ENCODE measurements at regions not wholly inside any gene's neighbourhood (a gene's known extent, or its start where the extent isn't known, plus 50 kb on each side); places are given as distances from the start of the nearest gene placed in this dataset.

GRCh38 chr13:77480066-77480465, 55.4 kb upstream of the SCEL start:
- no peak overlapping the region for H3K27ac Mint-ChIP-seq
- no peak for ATAC-seq (ENCODE audit: low read depth)
- no peak overlapping the region for H3K4me3 Mint-ChIP-seq
- H3K4me1 Mint-ChIP-seq = no peaks in the 10 kb centered on the region
- no peaks in the 10 kb centered on the region for H3K9me3 Mint-ChIP-seq
- no peaks in the 10 kb centered on the region for H3K36me3 Mint-ChIP-seq
- DNase-seq (ENCODE audit: low spot score in 2 of 2) = no peak
- no peaks in the 10 kb centered on the region for H3K27me3 Mint-ChIP-seq

- Mint-ChIP-seq H3K27ac (no peak overlapping the region), H3K4me3 (no peak overlapping the region)
Measured at GRCh38 chr13:77479326-77479725, 56.2 kb upstream of the SCEL start.

DNA sequence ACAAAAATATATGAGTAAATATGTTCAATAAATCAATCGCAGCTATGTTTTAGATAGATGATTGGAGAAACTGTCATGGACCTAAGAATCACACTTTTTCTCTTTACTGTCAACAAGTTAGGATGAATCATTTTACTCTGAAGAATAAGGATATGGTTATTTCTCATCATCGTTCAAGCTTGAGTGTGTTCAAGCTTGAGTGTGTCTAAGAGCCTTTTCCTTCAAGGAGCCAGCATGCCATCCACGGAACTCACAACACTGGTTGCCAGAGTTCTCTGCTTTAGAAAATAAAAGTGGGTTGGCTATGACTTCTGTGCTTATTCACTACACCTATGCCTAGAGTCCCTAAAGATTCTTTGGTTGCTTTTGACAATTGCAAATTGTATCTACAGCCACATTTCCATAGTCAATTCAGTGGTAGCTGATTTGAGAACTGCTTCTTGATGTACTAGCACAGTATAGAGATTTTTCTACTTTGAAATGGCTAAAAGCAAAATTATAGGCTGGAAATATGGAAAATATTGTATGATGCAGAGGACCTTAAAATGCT, 58.1 kb upstream of the SCEL start:
- H3K4me1 Mint-ChIP-seq = peaks cover 2% of the 10 kb centered on the region
- H3K9me3 Mint-ChIP-seq = no peaks in the 10 kb centered on the region
- no peak for DNase-seq (ENCODE audit: low spot score in 2 of 2)
- no peaks in the 10 kb centered on the region for H3K36me3 Mint-ChIP-seq
- H3K27me3 Mint-ChIP-seq = no peaks in the 10 kb centered on the region
- H3K4me3 Mint-ChIP-seq = no peak overlapping the region
- ATAC-seq (ENCODE audit: low read depth) = no peak
- H3K27ac Mint-ChIP-seq = no peak overlapping the region

More at GRCh38 chr13:77479326-77479725, 56.2 kb upstream of the SCEL start:
- ATAC-seq (ENCODE audit: low read depth) = no peak
- Mint-ChIP-seq H3K36me3 (no peaks in the 10 kb centered on the region), H3K4me1 (no peaks in the 10 kb centered on the region), H3K9me3 (no peaks in the 10 kb centered on the region), H3K27me3 (no peaks in the 10 kb centered on the region)
- DNase-seq (ENCODE audit: low spot score in 2 of 2) = no peak

DNA sequence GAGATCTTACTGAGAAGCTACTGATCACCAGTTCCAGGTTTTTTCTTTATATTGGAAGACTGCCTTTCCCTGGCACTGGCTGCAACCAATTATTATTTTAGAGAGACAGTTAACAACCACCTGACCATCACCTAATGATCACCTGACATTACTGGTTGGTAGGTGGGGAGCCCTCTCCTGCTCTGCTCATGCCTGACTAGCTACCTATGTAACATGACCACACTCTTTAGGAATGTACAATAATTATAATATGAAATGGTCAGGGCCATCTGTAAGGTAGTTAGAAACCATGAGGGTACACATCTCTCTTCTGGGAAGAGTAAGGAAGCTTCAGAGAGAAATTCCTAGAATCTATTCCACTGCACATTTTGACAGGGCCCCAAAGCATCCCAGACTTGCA, 59.0 kb upstream of the SCEL start:
- ATAC-seq (ENCODE audit: low read depth) = no peak
- H3K4me1 Mint-ChIP-seq = peaks cover 2% of the 10 kb centered on the region
- DNase-seq (ENCODE audit: low spot score in 2 of 2) = no peak
- H3K9me3 Mint-ChIP-seq = no peaks in the 10 kb centered on the region
- H3K27me3 Mint-ChIP-seq = no peaks in the 10 kb centered on the region
- no peak overlapping the region for H3K4me3 Mint-ChIP-seq
- no peak overlapping the region for H3K27ac Mint-ChIP-seq
- no peaks in the 10 kb centered on the region for H3K36me3 Mint-ChIP-seq

- Mint-ChIP-seq H3K27me3 (no peaks in the 10 kb centered on the region), H3K27ac (no peak overlapping the region), H3K36me3 (no peaks in the 10 kb centered on the region), H3K4me3 (no peak overlapping the region), H3K9me3 (no peaks in the 10 kb centered on the region), H3K4me1 (peaks cover 2% of the 10 kb centered on the region)
- DNase-seq (ENCODE audit: low spot score in 2 of 2) = no peak
- no peak for ATAC-seq (ENCODE audit: low read depth)
Measured at GRCh38 chr13:77475345-77476084, 60.0 kb upstream of the SCEL start.

DNA sequence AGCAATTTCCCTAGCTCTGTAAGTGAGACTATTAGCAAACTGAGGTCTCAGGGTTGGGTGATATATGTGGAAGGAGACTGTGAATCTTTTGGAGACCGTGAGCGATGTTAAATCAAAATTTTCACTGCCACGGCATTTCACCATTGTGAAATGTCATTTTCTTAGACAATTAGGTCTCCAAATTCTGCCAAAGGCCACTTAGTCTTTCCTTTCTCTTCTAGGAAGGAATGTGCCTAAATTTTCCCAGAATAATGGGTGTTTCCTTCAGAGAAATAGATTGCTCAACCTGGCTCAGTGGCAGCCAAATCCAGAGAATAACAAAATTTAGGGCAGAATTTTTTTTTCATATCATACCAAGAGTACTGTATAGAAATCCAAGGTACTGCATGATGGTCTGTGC, 64.5 kb upstream of the SCEL start:
- DNase-seq (ENCODE audit: low spot score in 2 of 2) = no peak
- Mint-ChIP-seq H3K4me1 (peaks cover 2% of the 10 kb centered on the region), H3K36me3 (no peaks in the 10 kb centered on the region), H3K9me3 (no peaks in the 10 kb centered on the region), H3K27me3 (no peaks in the 10 kb centered on the region), H3K27ac (no peak overlapping the region), H3K4me3 (no peak overlapping the region)
- ATAC-seq (ENCODE audit: low read depth) = no peak

DNA sequence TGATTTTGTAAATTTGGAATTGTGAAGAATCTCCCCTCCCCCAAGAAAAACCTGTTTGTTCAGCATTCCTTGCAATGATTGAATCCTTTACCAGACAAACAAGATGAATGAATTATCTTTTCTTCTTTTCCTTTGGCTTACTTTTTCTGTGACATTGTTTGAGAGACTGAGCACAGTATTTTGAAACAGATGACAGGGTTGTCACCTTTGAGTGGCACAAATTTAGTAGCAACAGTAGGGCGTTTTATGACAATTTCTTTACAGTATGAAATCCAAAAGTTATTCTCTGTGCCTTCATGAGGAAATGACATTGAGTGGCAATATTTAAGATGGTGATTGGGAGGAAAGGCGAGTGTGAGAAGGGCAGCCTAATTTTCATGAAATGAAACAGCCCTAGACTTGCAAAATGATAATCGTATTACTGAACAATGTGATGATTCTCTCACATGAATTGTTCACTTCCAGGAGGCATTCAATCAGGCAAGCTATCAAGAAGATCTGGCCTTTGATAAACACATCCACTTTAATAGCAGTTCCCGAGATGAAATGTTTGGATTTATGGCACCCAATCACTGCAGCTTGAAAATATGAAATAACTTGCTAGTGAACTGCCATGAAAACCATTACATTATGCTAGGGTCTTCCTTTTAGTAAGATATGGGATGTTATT, 68.6 kb upstream of the SCEL start:
- Mint-ChIP-seq H3K36me3 (no peaks in the 10 kb centered on the region), H3K27ac (no peak overlapping the region), H3K27me3 (no peaks in the 10 kb centered on the region), H3K4me3 (no peak overlapping the region), H3K9me3 (no peaks in the 10 kb centered on the region), H3K4me1 (no peaks in the 10 kb centered on the region)
- no peak for DNase-seq (ENCODE audit: low spot score in 2 of 2)
- no peak for ATAC-seq (ENCODE audit: low read depth)

DNA sequence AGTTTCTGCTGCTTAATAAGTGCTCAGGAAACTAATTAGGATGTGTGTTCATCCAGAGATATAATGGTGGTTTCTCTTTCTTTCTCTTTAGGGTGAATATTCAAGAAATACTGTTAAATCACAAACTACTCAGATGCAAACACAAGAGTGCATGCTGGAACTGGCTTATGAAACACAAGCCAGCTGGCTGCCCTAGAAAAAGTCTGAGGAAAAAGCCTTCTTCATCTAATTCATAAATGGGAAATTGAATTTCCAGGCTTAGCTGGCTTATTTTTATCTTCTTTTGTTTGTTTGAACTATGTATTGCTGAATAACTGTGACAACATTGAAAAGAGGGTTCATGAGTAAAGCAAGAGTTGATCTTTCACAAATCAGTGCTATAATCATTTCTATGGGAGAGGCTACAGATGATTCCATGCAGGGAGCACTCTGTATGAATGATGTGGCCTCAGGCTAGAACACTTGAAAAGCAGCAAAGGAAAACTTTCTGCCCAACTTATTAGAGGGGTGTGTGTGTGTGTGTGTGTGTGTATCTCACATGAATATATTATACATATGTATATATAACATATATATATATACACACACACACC, 69.8 kb upstream of the SCEL start:
- Mint-ChIP-seq H3K4me3 (no peak overlapping the region), H3K27me3 (no peaks in the 10 kb centered on the region), H3K27ac (no peak overlapping the region), H3K4me1 (no peaks in the 10 kb centered on the region), H3K36me3 (no peaks in the 10 kb centered on the region), H3K9me3 (no peaks in the 10 kb centered on the region)
- no peak for DNase-seq (ENCODE audit: low spot score in 2 of 2)
- no peak for ATAC-seq (ENCODE audit: low read depth)

DNA sequence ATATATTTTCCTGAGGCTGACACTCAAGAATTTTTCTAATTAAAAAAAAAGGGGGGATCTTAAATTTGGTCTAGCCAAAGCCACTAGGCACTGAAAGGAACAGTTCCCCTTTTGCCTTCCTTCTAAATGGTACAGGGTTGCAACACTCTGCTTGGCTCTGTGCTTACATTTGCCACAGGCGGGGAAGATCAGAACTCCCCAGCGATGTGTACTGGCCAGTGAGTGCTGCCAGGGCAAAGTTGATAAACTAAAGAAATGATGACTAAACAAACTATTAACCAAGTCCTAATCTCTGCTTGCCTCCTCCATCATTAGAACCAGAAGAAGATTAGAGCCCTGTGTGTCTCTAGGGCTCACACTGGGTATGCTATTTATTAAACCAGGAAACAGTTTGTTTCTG, 75.3 kb upstream of the SCEL start:
- peak; percentile 98 for ATAC-seq (ENCODE audit: low read depth)
- H3K27ac Mint-ChIP-seq = no peak overlapping the region

GRCh38 chr13:77459592-77459991, 75.9 kb upstream of the SCEL start:
- ATAC-seq (ENCODE audit: low read depth) = no peak
- Mint-ChIP-seq H3K27me3 (no peaks in the 10 kb centered on the region), H3K4me1 (peaks cover 16% of the 10 kb centered on the region), H3K4me3 (no peak overlapping the region), H3K36me3 (no peaks in the 10 kb centered on the region), H3K9me3 (no peaks in the 10 kb centered on the region), H3K27ac (no peak overlapping the region)
- DNase-seq (ENCODE audit: low spot score in 2 of 2) = no peak

More for the DNA sequence above, 75.3 kb upstream of the SCEL start:
- DNase-seq (ENCODE audit: low spot score in 2 of 2) = peak in 1 of 2 donors; percentile 5
- Mint-ChIP-seq H3K9me3 (no peaks in the 10 kb centered on the region), H3K4me1 (peaks cover 16% of the 10 kb centered on the region), H3K36me3 (no peaks in the 10 kb centered on the region), H3K27me3 (no peaks in the 10 kb centered on the region), H3K4me3 (peak overlapping the region; percentile 25)

- H3K27ac Mint-ChIP-seq = no peak overlapping the region
- H3K36me3 Mint-ChIP-seq = no peaks in the 10 kb centered on the region
- DNase-seq (ENCODE audit: low spot score in 2 of 2) = no peak
- H3K4me1 Mint-ChIP-seq = peaks cover 16% of the 10 kb centered on the region
- no peaks in the 10 kb centered on the region for H3K27me3 Mint-ChIP-seq
- no peak for ATAC-seq (ENCODE audit: low read depth)
- H3K9me3 Mint-ChIP-seq = no peaks in the 10 kb centered on the region
- no peak overlapping the region for H3K4me3 Mint-ChIP-seq
Measured at GRCh38 chr13:77458736-77459135, 76.8 kb upstream of the SCEL start.

DNA sequence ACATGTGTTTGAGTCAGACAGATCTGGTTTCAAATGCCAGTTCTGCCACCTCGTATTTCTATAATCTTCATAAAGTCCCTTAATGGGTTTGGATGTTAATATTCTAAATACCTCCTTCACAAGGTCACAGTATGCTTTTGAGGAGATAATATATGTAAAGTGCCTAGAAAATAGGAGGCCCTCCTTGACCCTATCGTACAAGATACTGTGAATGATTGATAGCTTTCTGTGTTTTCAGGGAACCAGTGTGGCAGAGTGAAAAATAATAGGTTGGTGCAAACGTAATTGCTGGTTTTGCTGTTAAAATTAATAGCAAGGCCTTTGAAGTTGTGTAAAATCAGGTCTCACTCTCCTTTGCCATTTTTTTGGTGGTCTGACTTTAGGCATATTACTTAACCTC, 77.5 kb upstream of the SCEL start:
- DNase-seq (ENCODE audit: low spot score in 2 of 2) (no peak), ATAC-seq (ENCODE audit: low read depth) (no peak)
- Mint-ChIP-seq H3K9me3 (no peaks in the 10 kb centered on the region), H3K27ac (no peak overlapping the region), H3K4me3 (no peak overlapping the region), H3K4me1 (peaks cover 16% of the 10 kb centered on the region), H3K36me3 (no peaks in the 10 kb centered on the region), H3K27me3 (no peaks in the 10 kb centered on the region)

- no peak for DNase-seq (ENCODE audit: low spot score in 2 of 2)
Measured at GRCh38 chr13:77456271-77456670, 79.2 kb upstream of the SCEL start.

GRCh38 chr13:77449265-77449664, 86.2 kb upstream of the SCEL start:
- Mint-ChIP-seq H3K27me3 (peaks cover 2% of the 10 kb centered on the region), H3K4me1 (peaks cover 6% of the 10 kb centered on the region), H3K27ac (no peak overlapping the region), H3K36me3 (no peaks in the 10 kb centered on the region), H3K9me3 (no peaks in the 10 kb centered on the region), H3K4me3 (no peak overlapping the region)
- no peak for DNase-seq (ENCODE audit: low spot score in 2 of 2)
- no peak for ATAC-seq (ENCODE audit: low read depth)

More at GRCh38 chr13:77456271-77456670, 79.2 kb upstream of the SCEL start:
- no peak for ATAC-seq (ENCODE audit: low read depth)
- Mint-ChIP-seq H3K36me3 (no peaks in the 10 kb centered on the region), H3K4me3 (no peak overlapping the region), H3K27ac (peak overlapping the region; percentile 9), H3K27me3 (no peaks in the 10 kb centered on the region), H3K9me3 (no peaks in the 10 kb centered on the region), H3K4me1 (peaks cover 16% of the 10 kb centered on the region)

Measured in memory B cell (primary cell).